22Rv1 (cell line): ENCODE measurements at regions not wholly inside any gene's neighbourhood (a gene's known extent, or its start where the extent isn't known, plus 50 kb on each side); places are given as distances from the start of the nearest gene placed in this dataset.

Experiments used
- ZFX ChIP-seq: fragments of 450-650 bp; IDR thresholded peaks from 2 replicates; pipeline ENCODE4 v1.6.1; 2017; ENCODE audit warnings: antibody characterized with exemption, borderline replicate concordance
- TF ChIP-seq, protein P1 (sequence below): fragments of 450-650 bp; IDR thresholded peaks from 2 replicates; pipeline ENCODE4 v1.5.1; 2017; ENCODE audit warnings: mild to moderate bottlenecking

DNA sequence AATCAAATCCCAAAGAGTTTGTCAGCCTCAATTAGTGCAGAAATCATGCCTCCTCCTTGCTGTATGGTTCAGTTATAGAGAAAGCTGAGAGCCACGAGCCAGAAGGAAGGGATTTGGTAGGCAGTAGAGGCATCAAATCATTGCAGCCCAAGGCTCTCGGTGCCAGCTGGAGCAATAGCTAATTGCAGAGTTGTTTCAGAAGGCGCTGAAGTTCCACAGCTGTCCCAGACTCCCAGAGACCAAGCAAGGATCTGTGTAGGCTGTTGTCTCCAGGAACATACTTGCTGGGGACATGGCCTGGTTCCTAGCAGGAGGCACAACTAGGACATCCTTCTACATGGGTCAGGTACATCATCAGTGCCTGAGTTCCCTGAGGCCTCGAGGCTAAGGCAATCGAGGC, 80.4 kb upstream of the WSCD2 start:
- TF ChIP-seq, protein P1, sequence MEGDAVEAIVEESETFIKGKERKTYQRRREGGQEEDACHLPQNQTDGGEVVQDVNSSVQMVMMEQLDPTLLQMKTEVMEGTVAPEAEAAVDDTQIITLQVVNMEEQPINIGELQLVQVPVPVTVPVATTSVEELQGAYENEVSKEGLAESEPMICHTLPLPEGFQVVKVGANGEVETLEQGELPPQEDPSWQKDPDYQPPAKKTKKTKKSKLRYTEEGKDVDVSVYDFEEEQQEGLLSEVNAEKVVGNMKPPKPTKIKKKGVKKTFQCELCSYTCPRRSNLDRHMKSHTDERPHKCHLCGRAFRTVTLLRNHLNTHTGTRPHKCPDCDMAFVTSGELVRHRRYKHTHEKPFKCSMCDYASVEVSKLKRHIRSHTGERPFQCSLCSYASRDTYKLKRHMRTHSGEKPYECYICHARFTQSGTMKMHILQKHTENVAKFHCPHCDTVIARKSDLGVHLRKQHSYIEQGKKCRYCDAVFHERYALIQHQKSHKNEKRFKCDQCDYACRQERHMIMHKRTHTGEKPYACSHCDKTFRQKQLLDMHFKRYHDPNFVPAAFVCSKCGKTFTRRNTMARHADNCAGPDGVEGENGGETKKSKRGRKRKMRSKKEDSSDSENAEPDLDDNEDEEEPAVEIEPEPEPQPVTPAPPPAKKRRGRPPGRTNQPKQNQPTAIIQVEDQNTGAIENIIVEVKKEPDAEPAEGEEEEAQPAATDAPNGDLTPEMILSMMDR, result no peak
- TF ChIP-seq ZFX, result no peak
